GM21381 (cell line): ENCODE measurements at regions not wholly inside any gene's neighbourhood (a gene's known extent, or its start where the extent isn't known, plus 50 kb on each side); places are given as distances from the start of the nearest gene placed in this dataset.

Experiments
- ATAC-seq: cut with Tn5 transposase; IDR thresholded peaks from one replicate; pipeline ENCODE4 v1.9.1; 2021; ENCODE audit warnings: mild to moderate bottlenecking, moderate library complexity; ENCODE audit not compliant: unreplicated experiment

- ATAC-seq = no peak
Measured at GRCh38 chr13:103754783-103755182, 688.6 kb upstream of the SLC10A2 start.

- no peak for ATAC-seq
Measured at GRCh38 chr13:103734837-103735236, 668.6 kb upstream of the SLC10A2 start.

GRCh38 chr13:103731959-103732358, 665.7 kb upstream of the SLC10A2 start:
- ATAC-seq = no peak

- ATAC-seq = no peak
Measured at GRCh38 chr13:103730407-103730806, 664.2 kb upstream of the SLC10A2 start.

GRCh38 chr13:103726808-103727207, 660.6 kb upstream of the SLC10A2 start:
- no peak for ATAC-seq

- no peak for ATAC-seq
Measured at GRCh38 chr13:103716718-103717117, 650.5 kb upstream of the SLC10A2 start.

GRCh38 chr13:103715335-103715734, 649.1 kb upstream of the SLC10A2 start:
- no peak for ATAC-seq

GRCh38 chr13:103703246-103703645, 637.0 kb upstream of the SLC10A2 start:
- ATAC-seq = no peak

GRCh38 chr13:103698000-103698399, 631.8 kb upstream of the SLC10A2 start:
- ATAC-seq = no peak

- no peak for ATAC-seq
Measured at GRCh38 chr13:103695320-103695719, 629.1 kb upstream of the SLC10A2 start.

GRCh38 chr13:103694471-103694870, 628.3 kb upstream of the SLC10A2 start:
- no peak for ATAC-seq

- ATAC-seq = no peak
Measured at GRCh38 chr13:103694033-103694432, 627.8 kb upstream of the SLC10A2 start.

- no peak for ATAC-seq
Measured at GRCh38 chr13:103692442-103692841, 626.2 kb upstream of the SLC10A2 start.

GRCh38 chr13:103676329-103676728, 610.1 kb upstream of the SLC10A2 start:
- no peak for ATAC-seq

GRCh38 chr13:103671547-103671946, 605.3 kb upstream of the SLC10A2 start:
- no peak for ATAC-seq

GRCh38 chr13:103663996-103664395, 597.8 kb upstream of the SLC10A2 start:
- no peak for ATAC-seq

GRCh38 chr13:103656311-103656710, 590.1 kb upstream of the SLC10A2 start:
- ATAC-seq = no peak

- ATAC-seq = no peak
Measured at GRCh38 chr13:103640606-103641005, 574.4 kb upstream of the SLC10A2 start.

GRCh38 chr13:103639326-103639725, 573.1 kb upstream of the SLC10A2 start:
- ATAC-seq = no peak

GRCh38 chr13:103638706-103639105, 572.5 kb upstream of the SLC10A2 start:
- no peak for ATAC-seq

- ATAC-seq = no peak
Measured at GRCh38 chr13:103634066-103634465, 567.8 kb upstream of the SLC10A2 start.

GRCh38 chr13:103625194-103625593, 559.0 kb upstream of the SLC10A2 start:
- ATAC-seq = no peak

GRCh38 chr13:103618151-103618550, 551.9 kb upstream of the SLC10A2 start:
- no peak for ATAC-seq

- no peak for ATAC-seq
Measured at GRCh38 chr13:103615771-103616170, 549.6 kb upstream of the SLC10A2 start.
